Left ventricle myocardium inferior (tissue), 1 donor: ENCODE measurements at regions not wholly inside any gene's neighbourhood (a gene's known extent, or its start where the extent isn't known, plus 50 kb on each side); places are given as distances from the start of the nearest gene placed in this dataset.

Experiments
- DNase-seq: peaks from one replicate; pipeline ENCODE4 v3.0.0-alpha.2; 2020
- H3K27ac ChIP-seq: fragments of 200-600 bp; replicated peaks from 2 replicates; pipeline ENCODE4 v1.8.0; 2021
- H3K27me3 ChIP-seq: fragments of 200-600 bp; 2 replicates; pipeline ENCODE4 v1.8.0; 2021; ENCODE audit warnings: low read depth
- H3K36me3 ChIP-seq: fragments of 200-600 bp; 2 replicates; pipeline ENCODE4 v1.8.0; 2021
- H3K4me1 ChIP-seq: fragments of 200-600 bp; 2 replicates; pipeline ENCODE4 v1.8.0; 2021
- H3K4me3 ChIP-seq: fragments of 200-600 bp; 2 replicates; pipeline ENCODE4 v1.8.0; 2021; ENCODE audit warnings: mild to moderate bottlenecking, moderate library complexity
- H3K9me3 ChIP-seq: fragments of 200-600 bp; replicated peaks from 2 replicates; pipeline ENCODE4 v1.8.0; 2021
- intact Hi-C: fragments of 100-400 bp; cut with micrococcal nuclease; formaldehyde crosslinking; loops from one replicate; pipeline ENCODE4 v1.11.0; 2022
- TF ChIP-seq, protein P1 (sequence below): fragments of 200-600 bp; IDR thresholded peaks from 2 replicates; pipeline ENCODE4 v1.8.0; 2021; ENCODE audit warnings: antibody characterized with exemption, mild to moderate bottlenecking, borderline replicate concordance
- donor health status: DM: no; HTN: yes; CAD: no; lungs with severe emphysema.

DNA sequence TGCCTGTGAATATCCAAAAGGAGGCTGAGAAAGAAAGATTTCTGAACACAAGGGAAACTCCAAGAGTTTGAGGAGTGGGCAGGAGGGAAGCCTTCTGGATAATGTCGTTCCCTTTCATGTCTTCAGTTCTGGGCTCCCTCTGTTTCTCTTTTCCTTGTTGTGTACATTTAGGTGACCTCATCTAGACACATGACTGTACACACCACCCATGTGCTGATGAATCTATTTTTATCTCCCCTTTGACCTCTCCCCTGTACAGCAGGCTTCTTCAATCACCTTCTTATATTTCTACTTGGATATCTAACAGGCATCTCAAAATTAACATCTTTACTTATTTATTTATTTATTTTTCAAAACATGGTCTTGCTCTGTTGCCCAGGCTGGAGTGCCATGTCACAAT lies 363.1 kb downstream of the GATA3 start:
- intact Hi-C loops: no loop called here
- no peaks in the 10 kb centered on the region for H3K36me3 ChIP-seq
- no peak overlapping the region for H3K27ac ChIP-seq
- TF ChIP-seq, protein P1, sequence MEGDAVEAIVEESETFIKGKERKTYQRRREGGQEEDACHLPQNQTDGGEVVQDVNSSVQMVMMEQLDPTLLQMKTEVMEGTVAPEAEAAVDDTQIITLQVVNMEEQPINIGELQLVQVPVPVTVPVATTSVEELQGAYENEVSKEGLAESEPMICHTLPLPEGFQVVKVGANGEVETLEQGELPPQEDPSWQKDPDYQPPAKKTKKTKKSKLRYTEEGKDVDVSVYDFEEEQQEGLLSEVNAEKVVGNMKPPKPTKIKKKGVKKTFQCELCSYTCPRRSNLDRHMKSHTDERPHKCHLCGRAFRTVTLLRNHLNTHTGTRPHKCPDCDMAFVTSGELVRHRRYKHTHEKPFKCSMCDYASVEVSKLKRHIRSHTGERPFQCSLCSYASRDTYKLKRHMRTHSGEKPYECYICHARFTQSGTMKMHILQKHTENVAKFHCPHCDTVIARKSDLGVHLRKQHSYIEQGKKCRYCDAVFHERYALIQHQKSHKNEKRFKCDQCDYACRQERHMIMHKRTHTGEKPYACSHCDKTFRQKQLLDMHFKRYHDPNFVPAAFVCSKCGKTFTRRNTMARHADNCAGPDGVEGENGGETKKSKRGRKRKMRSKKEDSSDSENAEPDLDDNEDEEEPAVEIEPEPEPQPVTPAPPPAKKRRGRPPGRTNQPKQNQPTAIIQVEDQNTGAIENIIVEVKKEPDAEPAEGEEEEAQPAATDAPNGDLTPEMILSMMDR: no peak
- H3K4me1 ChIP-seq: no peaks in the 10 kb centered on the region
- DNase-seq: no peak
- peaks cover 8% of the 10 kb centered on the region for H3K9me3 ChIP-seq
- H3K27me3 ChIP-seq: no peaks in the 10 kb centered on the region
- H3K4me3 ChIP-seq: no peak overlapping the region

DNA sequence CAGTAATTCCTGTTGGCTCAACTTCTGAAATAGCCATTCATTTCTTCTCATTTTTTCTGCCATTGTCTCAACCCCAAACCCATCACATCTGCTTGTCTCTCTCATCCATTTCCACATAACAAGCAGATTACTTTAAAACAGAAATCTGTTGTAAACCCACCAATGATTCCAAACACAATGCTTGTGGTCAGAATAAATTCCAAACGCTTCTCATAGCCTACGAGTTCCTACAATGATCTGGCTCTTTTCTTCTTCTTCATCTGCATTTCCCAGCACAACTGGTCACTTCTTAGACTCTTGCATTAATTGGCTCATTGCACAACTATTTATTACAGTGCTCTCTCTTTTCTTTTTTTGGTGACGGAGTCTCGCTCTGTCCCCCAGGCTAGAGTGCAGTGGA lies 364.1 kb downstream of the GATA3 start:
- intact Hi-C loops: no loop called here

GRCh38 chr10:8420182-8420581 lies 365.7 kb downstream of the GATA3 start:
- peaks cover under 1% of the 10 kb centered on the region for H3K9me3 ChIP-seq
- H3K4me3 ChIP-seq: no peak overlapping the region
- no peak overlapping the region for H3K27ac ChIP-seq
- no peaks in the 10 kb centered on the region for H3K4me1 ChIP-seq
- no peaks in the 10 kb centered on the region for H3K36me3 ChIP-seq
- intact Hi-C loops: no loop called here
- TF ChIP-seq, protein P1: no peak
- no peak for DNase-seq
- H3K27me3 ChIP-seq: no peaks in the 10 kb centered on the region

More for the DNA sequence above, 364.1 kb downstream of the GATA3 start:
- Histone ChIP-seq H3K4me3 (no peak overlapping the region), H3K36me3 (no peaks in the 10 kb centered on the region), H3K4me1 (no peaks in the 10 kb centered on the region), H3K27ac (no peak overlapping the region), H3K9me3 (peaks cover 8% of the 10 kb centered on the region), H3K27me3 (no peaks in the 10 kb centered on the region)
- no peak for DNase-seq
- TF ChIP-seq, protein P1: no peak

DNA sequence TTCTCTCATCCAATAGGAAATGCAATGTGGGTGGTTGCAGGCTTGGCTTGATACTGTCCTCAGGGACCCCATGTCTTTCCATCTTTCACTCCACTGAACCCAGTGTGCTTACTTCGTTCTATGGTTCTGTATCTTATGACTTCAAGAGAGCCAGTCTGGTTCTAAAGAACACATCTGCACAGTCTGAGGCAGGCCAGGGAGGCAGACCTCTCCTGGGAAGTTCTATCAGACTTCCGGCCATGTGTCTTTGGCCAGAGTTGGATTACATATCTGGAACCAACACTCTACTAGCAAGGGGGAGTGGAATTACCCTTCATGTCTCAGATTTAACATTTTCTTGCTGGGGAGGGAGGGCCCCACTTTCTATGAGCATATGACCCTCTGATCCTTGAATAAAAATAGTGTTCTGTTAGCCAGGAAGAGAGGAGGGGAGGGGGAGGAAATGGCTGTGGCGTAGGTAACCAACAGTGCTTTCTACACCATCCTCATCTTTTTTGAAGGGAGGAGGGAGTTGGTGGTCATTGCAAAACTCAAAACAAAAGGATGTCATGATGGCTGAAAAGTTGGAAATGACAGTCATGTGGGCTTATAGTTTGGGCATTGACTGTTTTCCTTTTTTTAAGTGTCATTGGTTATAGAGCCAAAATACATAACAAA lies 370.2 kb downstream of the GATA3 start:
- TF ChIP-seq, protein P1: no peak
- H3K27ac ChIP-seq: no peak overlapping the region
- no peak overlapping the region for H3K4me3 ChIP-seq
- H3K4me1 ChIP-seq: no peaks in the 10 kb centered on the region
- intact Hi-C loops: no loop called here
- no peaks in the 10 kb centered on the region for H3K9me3 ChIP-seq
- H3K36me3 ChIP-seq: no peaks in the 10 kb centered on the region
- no peak for DNase-seq
- peaks cover under 1% of the 10 kb centered on the region for H3K27me3 ChIP-seq

DNA sequence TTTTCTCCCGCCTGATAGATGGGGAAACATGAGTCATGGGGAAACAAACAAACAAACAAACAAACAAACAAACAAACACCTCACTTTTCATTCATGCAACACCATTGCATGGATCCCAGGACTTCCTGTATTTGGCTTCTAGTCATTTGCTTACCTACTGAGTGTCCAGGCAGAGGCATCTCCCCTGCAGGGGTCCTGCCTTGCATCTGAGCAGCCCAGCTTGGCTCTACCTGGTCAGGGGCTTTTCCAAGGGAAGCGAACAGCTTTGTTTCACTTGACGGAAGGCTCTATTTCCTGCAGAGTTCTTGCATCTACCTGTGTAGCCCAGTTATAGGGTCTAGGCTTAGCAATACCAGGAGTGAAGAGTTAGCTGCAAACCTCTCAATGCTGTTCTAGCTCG lies 374.2 kb downstream of the GATA3 start:
- intact Hi-C loops: no loop called here
- Histone ChIP-seq H3K9me3 (no peaks in the 10 kb centered on the region), H3K4me3 (no peak overlapping the region), H3K27me3 (peaks cover 15% of the 10 kb centered on the region), H3K36me3 (no peaks in the 10 kb centered on the region), H3K27ac (no peak overlapping the region), H3K4me1 (no peaks in the 10 kb centered on the region)
- TF ChIP-seq, protein P1: no peak
- DNase-seq: no peak
